Natural killer cell (primary cell): ENCODE measurements at regions not wholly inside any gene's neighbourhood (a gene's known extent, or its start where the extent isn't known, plus 50 kb on each side); places are given as distances from the start of the nearest gene placed in this dataset.
"Not testable (repeated sequence)": the region's sequence is repeated elsewhere in the genome, so short reads cannot be mapped to it uniquely, and the experiment has no call there.

Experiments used
- ATAC-seq, 3 donors: fragments of 150-1000 bp in 2 of 3; fragments of 200-7000 bp in 1 of 3; cut with Tn5 transposase; 1 replicate in 1 of 3; 2 replicates in 2 of 3; pipeline ENCODE4 v1.10.0; 2021; ENCODE audit warnings: mild to moderate bottlenecking in 2 of 3, moderate library complexity in 2 of 3
- DNase-seq, 2 donors: peaks; one replicate each; pipeline versions ENCODE4 v3.0.0 to v3.0.0-alpha.2; 2013 to 2021; ENCODE audit warnings: mixed read lengths in 1 of 2
- H3K27ac ChIP-seq: one replicate; pipeline ENCODE4 v1.5.1; 2013; ENCODE audit warnings: mild to moderate bottlenecking, low read length
- H3K27me3 ChIP-seq: one replicate; pipeline ENCODE4 v1.6.1; 2013; ENCODE audit warnings: low read length; ENCODE audit not compliant: control insufficient read depth, insufficient read depth
- H3K36me3 ChIP-seq: one replicate; pipeline ENCODE4 v1.6.1; 2013; ENCODE audit warnings: low read length; ENCODE audit not compliant: control insufficient read depth, insufficient read depth
- H3K4me1 ChIP-seq: one replicate; pipeline ENCODE4 v1.6.1; 2013; ENCODE audit warnings: low read length; ENCODE audit not compliant: control insufficient read depth, insufficient read depth
- H3K4me3 ChIP-seq: one replicate; pipeline ENCODE4 v1.5.1; 2013; ENCODE audit warnings: low read length
- H3K9me3 ChIP-seq: one replicate; pipeline ENCODE4 v1.6.1; 2013; ENCODE audit warnings: low read length; ENCODE audit not compliant: control insufficient read depth, insufficient read depth
- H3K27ac Mint-ChIP-seq, 2 donors: one replicate each; pipeline ENCODE4 v1.8.0; 2022; ENCODE audit warnings: mild to moderate bottlenecking in 2 of 2, mixed read lengths in 2 of 2, moderate library complexity in 1 of 2
- H3K27me3 Mint-ChIP-seq, 2 donors: one replicate each; pipeline ENCODE4 v1.8.0; 2022; ENCODE audit warnings: low read depth in 2 of 2, mixed read lengths in 2 of 2
- H3K36me3 Mint-ChIP-seq: one replicate; pipeline ENCODE4 v1.8.0; 2022; ENCODE audit warnings: mixed read lengths
- H3K4me1 Mint-ChIP-seq, 2 donors: one replicate each; pipeline ENCODE4 v1.8.0; 2022; ENCODE audit warnings: mixed read lengths in 2 of 2
- H3K4me3 Mint-ChIP-seq: one replicate; pipeline ENCODE4 v1.8.0; 2022; ENCODE audit warnings: mild to moderate bottlenecking, moderate library complexity, mixed read lengths
- H3K9me3 Mint-ChIP-seq, 2 donors: one replicate each; pipeline ENCODE4 v1.8.0; 2022; ENCODE audit warnings: mixed read lengths in 2 of 2
- CTCF ChIP-seq: fragments of 200-600 bp; IDR thresholded peaks from one replicate; pipeline ENCODE4 v1.8.0; 2022; ENCODE audit warnings: antibody characterized with exemption
- WGBS: methylation state at CpG from one replicate; pipeline ENCODE4 v1.1.7; 2013; ENCODE audit warnings: missing lambda C conversion rate; ENCODE audit not compliant: insufficient coverage; 5-methylcytosine and 5-hydroxymethylcytosine counted together
- intact Hi-C: fragments of 100-400 bp; cut with micrococcal nuclease; formaldehyde crosslinking; loops from one replicate; pipeline ENCODE4 v1.14.2; 2022

GRCh38 chr3:165669504-165669903 lies 167.7 kb downstream of the BCHE start:
- Histone ChIP-seq H3K27ac (no peak overlapping the region), H3K27me3 (no peaks in the 10 kb centered on the region), H3K36me3 (no peaks in the 10 kb centered on the region), H3K4me1 (no peaks in the 10 kb centered on the region), H3K4me3 (no peak overlapping the region), H3K9me3 (peaks cover 11% of the 10 kb centered on the region)
- Mint-ChIP-seq H3K36me3 (peaks cover 4% of the 10 kb centered on the region), H3K4me1 (no peaks in the 10 kb centered on the region), H3K9me3 (peaks cover 18 to 19% of the 10 kb centered on the region in 2 donors), H3K27ac (no peak overlapping the region), H3K27me3 (no peaks in the 10 kb centered on the region), H3K4me3 (no peak overlapping the region)
- DNase-seq, result no peak
- intact Hi-C loops, result no loop called here
- TF ChIP-seq CTCF, result no peak
- ATAC-seq, result no peak

- no peak overlapping the region for H3K4me3 ChIP-seq
- 82% methylated on average over 1 of the region's 2 CpGs for WGBS
- H3K27ac Mint-ChIP-seq, result no peak overlapping the region
- H3K9me3 ChIP-seq, result peaks cover 7% of the 10 kb centered on the region
- intact Hi-C loops, result no loop called here
- no peaks in the 10 kb centered on the region for H3K27me3 ChIP-seq
- H3K9me3 Mint-ChIP-seq, result peaks cover 15 to 16% of the 10 kb centered on the region in 2 donors
- no peaks in the 10 kb centered on the region for H3K4me1 ChIP-seq
- H3K36me3 Mint-ChIP-seq, result peaks cover 4% of the 10 kb centered on the region
- no peaks in the 10 kb centered on the region for H3K27me3 Mint-ChIP-seq
- no peak for DNase-seq
- no peak for ATAC-seq
- H3K27ac ChIP-seq, result no peak overlapping the region
- H3K36me3 ChIP-seq, result no peaks in the 10 kb centered on the region
- H3K4me3 Mint-ChIP-seq, result no peak overlapping the region
- no peak for TF ChIP-seq CTCF
- H3K4me1 Mint-ChIP-seq, result no peaks in the 10 kb centered on the region
Measured at GRCh38 chr3:165667676-165668075, 169.5 kb downstream of the BCHE start.

- H3K27me3 Mint-ChIP-seq, result no peaks in the 10 kb centered on the region
- H3K4me1 Mint-ChIP-seq, result no peaks in the 10 kb centered on the region
- TF ChIP-seq CTCF, result no peak
- no peak for ATAC-seq
- peaks cover 10% of the 10 kb centered on the region for H3K36me3 Mint-ChIP-seq
- no peaks in the 10 kb centered on the region for H3K4me1 ChIP-seq
- no peak overlapping the region for H3K27ac Mint-ChIP-seq
- H3K9me3 Mint-ChIP-seq, result peaks cover 10 to 17% of the 10 kb centered on the region in 2 donors
- no peak for DNase-seq
- 96% methylated on average over 2 of the region's 2 CpGs for WGBS
- no peaks in the 10 kb centered on the region for H3K36me3 ChIP-seq
- no peaks in the 10 kb centered on the region for H3K27me3 ChIP-seq
- H3K4me3 Mint-ChIP-seq, result no peak overlapping the region
- intact Hi-C loops, result no loop called here
- no peak overlapping the region for H3K27ac ChIP-seq
- peaks cover 6% of the 10 kb centered on the region for H3K9me3 ChIP-seq
- no peak overlapping the region for H3K4me3 ChIP-seq
Measured at GRCh38 chr3:165658027-165658426, 179.2 kb downstream of the BCHE start.

- H3K36me3 ChIP-seq, result no peaks in the 10 kb centered on the region
- H3K4me1 ChIP-seq, result no peaks in the 10 kb centered on the region
- Mint-ChIP-seq H3K27ac (no peak overlapping the region), H3K9me3 (peaks cover 5 to 12% of the 10 kb centered on the region in 2 donors), H3K4me3 (no peak overlapping the region), H3K36me3 (no peaks in the 10 kb centered on the region), H3K4me1 (no peaks in the 10 kb centered on the region), H3K27me3 (no peaks in the 10 kb centered on the region)
- no peak for TF ChIP-seq CTCF
- no peaks in the 10 kb centered on the region for H3K27me3 ChIP-seq
- ATAC-seq (no peak), DNase-seq (no peak)
- WGBS, result 17% methylated on average over 1 of the region's 1 CpG
- intact Hi-C loops, result no loop called here
- no peak overlapping the region for H3K4me3 ChIP-seq
- peaks cover 6% of the 10 kb centered on the region for H3K9me3 ChIP-seq
- H3K27ac ChIP-seq, result no peak overlapping the region
Measured at GRCh38 chr3:165653130-165653778, 184.0 kb downstream of the BCHE start.

- 92% methylated on average over 30 of the region's 30 CpGs for WGBS
- intact Hi-C loops, result not testable (repeated sequence)
Measured at GRCh38 chr3:165649282-165649681, 187.9 kb downstream of the BCHE start.

More at GRCh38 chr3:165649282-165649681, 187.9 kb downstream of the BCHE start:
- not testable (repeated sequence) for H3K4me1 Mint-ChIP-seq, H3K36me3 Mint-ChIP-seq, H3K27me3 Mint-ChIP-seq, ATAC-seq, H3K27ac ChIP-seq, H3K4me3 ChIP-seq, H3K27ac Mint-ChIP-seq, H3K27me3 ChIP-seq, H3K36me3 ChIP-seq, H3K4me3 Mint-ChIP-seq, H3K9me3 ChIP-seq, DNase-seq, H3K4me1 ChIP-seq
- H3K9me3 Mint-ChIP-seq, result peaks cover 4 to 12% of the 10 kb centered on the region in 2 donors
